ENCODE measurements at regions not wholly inside any gene's neighbourhood (a gene's known extent, or its start where the extent isn't known, plus 50 kb on each side); places are given as distances from the start of the nearest gene placed in this dataset.

- H3K4me1 ChIP-seq (ENCODE audit: low read length) = no peaks in the 10 kb centered on the region
- H3K9me2 ChIP-seq (replicated peaks; ENCODE audit: insufficient read depth, low read length) = no peaks in the 10 kb centered on the region
- no peaks in the 10 kb centered on the region for H3K36me3 ChIP-seq (replicated peaks; ENCODE audit: insufficient read depth, low read length)
- TF ChIP-seq CTCF (IDR thresholded peaks at IDR 0.05; ENCODE audit: low read length) = no peak
- TF ChIP-seq EZH2 (optimal IDR thresholded peaks at IDR 0.05; ENCODE audit: low read depth, low read length) = no peak
- no peak for TF ChIP-seq EZH2phosphoT487 (IDR thresholded peaks at IDR 0.05; ENCODE audit: low read length)
- no peaks in the 10 kb centered on the region for H3K79me2 ChIP-seq (ENCODE audit: low read length)
- H3K27me3 ChIP-seq (replicated peaks; ENCODE audit: insufficient read depth, low read length) = no peaks in the 10 kb centered on the region
- no peak overlapping the region for H3K9ac ChIP-seq (ENCODE audit: low read length)
- no peak overlapping the region for H3K27ac ChIP-seq (ENCODE audit: low read length)
- H2AFZ ChIP-seq (ENCODE audit: low read length) = no peak overlapping the region
- H3F3A ChIP-seq (ENCODE audit: insufficient read depth, low read length) = no peaks in the 10 kb centered on the region
- no peak overlapping the region for H3K4me2 ChIP-seq (ENCODE audit: low read depth, low read length)
- H4K20me1 ChIP-seq (ENCODE audit: insufficient read depth, low read length) = no peaks in the 10 kb centered on the region
- no peak for DNase-seq
- H3K4me3 ChIP-seq (ENCODE audit: low read length) = no peak overlapping the region
- H3K9me3 ChIP-seq (replicated peaks; ENCODE audit: insufficient read depth, low read length) = no peaks in the 10 kb centered on the region
These were observed 79.4 kb downstream of the POU3F3 start for GRCh38 chr2:104933151-104933917.

- no peak for DNase-seq
- Histone ChIP-seq H3K36me3 (replicated peaks; ENCODE audit: insufficient read depth, low read length) (no peaks in the 10 kb centered on the region), H3F3A (ENCODE audit: insufficient read depth, low read length) (no peaks in the 10 kb centered on the region), H3K4me1 (ENCODE audit: low read length) (no peaks in the 10 kb centered on the region), H3K4me2 (ENCODE audit: low read depth, low read length) (no peak overlapping the region), H3K9me2 (replicated peaks; ENCODE audit: insufficient read depth, low read length) (no peaks in the 10 kb centered on the region), H2AFZ (ENCODE audit: low read length) (no peak overlapping the region), H3K9me3 (replicated peaks; ENCODE audit: insufficient read depth, low read length) (no peaks in the 10 kb centered on the region), H3K27ac (ENCODE audit: low read length) (no peak overlapping the region), H3K79me2 (ENCODE audit: low read length) (no peaks in the 10 kb centered on the region), H3K4me3 (ENCODE audit: low read length) (no peak overlapping the region), H4K20me1 (ENCODE audit: insufficient read depth, low read length) (no peaks in the 10 kb centered on the region), H3K9ac (ENCODE audit: low read length) (no peak overlapping the region), H3K27me3 (replicated peaks; ENCODE audit: insufficient read depth, low read length) (no peaks in the 10 kb centered on the region)
- TF ChIP-seq EZH2phosphoT487 (IDR thresholded peaks at IDR 0.05; ENCODE audit: low read length) = no peak
- TF ChIP-seq EZH2 (optimal IDR thresholded peaks at IDR 0.05; ENCODE audit: low read depth, low read length) = no peak
- no peak for TF ChIP-seq CTCF (IDR thresholded peaks at IDR 0.05; ENCODE audit: low read length)
These were observed 82.6 kb downstream of the POU3F3 start for GRCh38 chr2:104936527-104936926.

GRCh38 chr2:104938231-104938941 is 84.5 kb downstream of the POU3F3 start:
- no peaks in the 10 kb centered on the region for H3K9me3 ChIP-seq (replicated peaks; ENCODE audit: insufficient read depth, low read length)
- H3K27me3 ChIP-seq (replicated peaks; ENCODE audit: insufficient read depth, low read length) = no peaks in the 10 kb centered on the region
- no peaks in the 10 kb centered on the region for H3K36me3 ChIP-seq (replicated peaks; ENCODE audit: insufficient read depth, low read length)
- no peak overlapping the region for H2AFZ ChIP-seq (ENCODE audit: low read length)
- no peak overlapping the region for H3K4me2 ChIP-seq (ENCODE audit: low read depth, low read length)
- no peaks in the 10 kb centered on the region for H4K20me1 ChIP-seq (ENCODE audit: insufficient read depth, low read length)
- H3K4me1 ChIP-seq (ENCODE audit: low read length) = no peaks in the 10 kb centered on the region
- no peak overlapping the region for H3K4me3 ChIP-seq (ENCODE audit: low read length)
- no peaks in the 10 kb centered on the region for H3K9me2 ChIP-seq (replicated peaks; ENCODE audit: insufficient read depth, low read length)
- no peaks in the 10 kb centered on the region for H3K79me2 ChIP-seq (ENCODE audit: low read length)
- no peak for DNase-seq
- no peak overlapping the region for H3K27ac ChIP-seq (ENCODE audit: low read length)
- no peak overlapping the region for H3K9ac ChIP-seq (ENCODE audit: low read length)
- no peaks in the 10 kb centered on the region for H3F3A ChIP-seq (ENCODE audit: insufficient read depth, low read length)
- TF ChIP-seq CTCF (IDR thresholded peaks at IDR 0.05; ENCODE audit: low read length) (no peak), EZH2 (optimal IDR thresholded peaks at IDR 0.05; ENCODE audit: low read depth, low read length) (no peak), EZH2phosphoT487 (IDR thresholded peaks at IDR 0.05; ENCODE audit: low read length) (no peak)
